Chondrocyte (in vitro differentiated cells): ENCODE measurements at regions not wholly inside any gene's neighbourhood (a gene's known extent, or its start where the extent isn't known, plus 50 kb on each side); places are given as distances from the start of the nearest gene placed in this dataset.

Experiments used
- DNase-seq: peaks from one replicate; pipeline ENCODE4 v3.0.0; 2021; ENCODE audit warnings: mixed read lengths, low spot score
- H3K27ac Mint-ChIP-seq: one replicate; pipeline ENCODE4 v1.8.0; 2021; ENCODE audit warnings: mild to moderate bottlenecking, moderate library complexity, mixed read lengths; ENCODE audit not compliant: unreplicated experiment
- H3K27me3 Mint-ChIP-seq: 2 replicates; pipeline ENCODE4 v1.8.0; 2021; ENCODE audit warnings: low read depth, mixed read lengths
- H3K36me3 Mint-ChIP-seq: 2 replicates; pipeline ENCODE4 v1.8.0; 2021; ENCODE audit warnings: low read depth, mixed read lengths
- H3K4me1 Mint-ChIP-seq: 2 replicates; pipeline ENCODE4 v1.8.0; 2021; ENCODE audit warnings: low read depth, mild to moderate bottlenecking, mixed read lengths
- H3K4me3 Mint-ChIP-seq: one replicate; pipeline ENCODE4 v1.8.0; 2021; ENCODE audit warnings: mild to moderate bottlenecking, moderate library complexity, mixed read lengths; ENCODE audit not compliant: unreplicated experiment
- H3K9me3 Mint-ChIP-seq: 2 replicates; pipeline ENCODE4 v1.8.0; 2021; ENCODE audit warnings: low read depth, mixed read lengths
- TF ChIP-seq, protein P1 (sequence below): fragments of 200-600 bp; sonication (generic); IDR thresholded peaks from 2 replicates; pipeline ENCODE4 v1.5.0; 2021; ENCODE audit warnings: antibody characterized with exemption, mild to moderate bottlenecking, moderate library complexity

DNA sequence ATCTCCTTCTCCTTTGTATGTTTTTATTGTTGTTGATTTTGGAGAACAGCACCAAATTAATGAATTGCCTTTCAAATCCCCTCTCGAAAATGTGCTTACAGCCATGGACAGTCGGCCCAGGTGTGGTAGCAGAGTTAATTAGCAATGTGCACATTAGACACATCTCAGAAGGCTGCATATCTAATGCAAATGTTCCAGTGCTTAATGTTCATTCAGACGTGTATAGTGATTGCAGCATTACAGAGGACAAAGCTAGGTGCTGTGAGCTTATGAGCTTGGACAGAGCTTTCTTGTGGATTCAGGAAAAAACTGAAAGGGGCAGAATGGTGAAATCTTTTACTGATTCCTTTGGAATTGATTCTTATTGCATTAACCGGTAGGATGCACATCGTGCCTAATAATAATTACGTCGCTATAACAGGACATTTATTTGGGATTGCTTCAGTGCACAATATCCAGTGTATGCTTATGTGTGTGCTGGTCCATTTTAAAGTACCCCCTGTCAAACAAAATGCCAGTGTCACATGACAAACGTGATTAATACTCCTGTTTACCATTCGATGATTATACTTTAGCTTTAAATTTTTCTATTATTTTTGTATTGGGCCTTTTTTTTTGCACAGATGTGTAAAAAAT, 552.9 kb upstream of the EPHA5 start:
- Mint-ChIP-seq H3K9me3 (no peaks in the 10 kb centered on the region), H3K27ac (no peak overlapping the region), H3K4me1 (no peaks in the 10 kb centered on the region), H3K4me3 (no peak overlapping the region), H3K27me3 (no peaks in the 10 kb centered on the region), H3K36me3 (no peaks in the 10 kb centered on the region)
- TF ChIP-seq, protein P1, sequence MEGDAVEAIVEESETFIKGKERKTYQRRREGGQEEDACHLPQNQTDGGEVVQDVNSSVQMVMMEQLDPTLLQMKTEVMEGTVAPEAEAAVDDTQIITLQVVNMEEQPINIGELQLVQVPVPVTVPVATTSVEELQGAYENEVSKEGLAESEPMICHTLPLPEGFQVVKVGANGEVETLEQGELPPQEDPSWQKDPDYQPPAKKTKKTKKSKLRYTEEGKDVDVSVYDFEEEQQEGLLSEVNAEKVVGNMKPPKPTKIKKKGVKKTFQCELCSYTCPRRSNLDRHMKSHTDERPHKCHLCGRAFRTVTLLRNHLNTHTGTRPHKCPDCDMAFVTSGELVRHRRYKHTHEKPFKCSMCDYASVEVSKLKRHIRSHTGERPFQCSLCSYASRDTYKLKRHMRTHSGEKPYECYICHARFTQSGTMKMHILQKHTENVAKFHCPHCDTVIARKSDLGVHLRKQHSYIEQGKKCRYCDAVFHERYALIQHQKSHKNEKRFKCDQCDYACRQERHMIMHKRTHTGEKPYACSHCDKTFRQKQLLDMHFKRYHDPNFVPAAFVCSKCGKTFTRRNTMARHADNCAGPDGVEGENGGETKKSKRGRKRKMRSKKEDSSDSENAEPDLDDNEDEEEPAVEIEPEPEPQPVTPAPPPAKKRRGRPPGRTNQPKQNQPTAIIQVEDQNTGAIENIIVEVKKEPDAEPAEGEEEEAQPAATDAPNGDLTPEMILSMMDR, result no peak
- DNase-seq, result no peak

DNA sequence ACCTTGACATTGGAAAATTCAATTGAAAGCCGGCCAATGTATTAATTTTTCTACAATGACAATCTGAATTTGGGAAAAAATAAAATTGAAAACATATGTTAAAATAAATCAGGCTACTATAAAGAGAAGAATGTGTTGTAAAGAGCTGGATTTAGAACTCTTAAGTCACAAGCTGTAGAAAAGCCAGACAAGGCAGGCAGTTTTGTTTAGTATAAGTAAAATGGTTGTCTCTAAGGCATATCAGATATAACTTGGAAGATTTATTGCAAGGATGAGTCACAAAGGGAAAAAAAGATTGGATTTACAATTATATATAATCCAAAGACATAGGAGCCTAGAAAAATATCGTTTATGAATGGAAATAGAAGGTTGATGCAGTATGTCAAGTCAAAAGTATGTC, 549.1 kb upstream of the EPHA5 start:
- TF ChIP-seq, protein P1, result no peak
- Mint-ChIP-seq H3K36me3 (no peaks in the 10 kb centered on the region), H3K9me3 (peaks cover 3% of the 10 kb centered on the region), H3K4me1 (no peaks in the 10 kb centered on the region), H3K27ac (no peak overlapping the region), H3K27me3 (no peaks in the 10 kb centered on the region), H3K4me3 (no peak overlapping the region)
- DNase-seq, result no peak

DNA sequence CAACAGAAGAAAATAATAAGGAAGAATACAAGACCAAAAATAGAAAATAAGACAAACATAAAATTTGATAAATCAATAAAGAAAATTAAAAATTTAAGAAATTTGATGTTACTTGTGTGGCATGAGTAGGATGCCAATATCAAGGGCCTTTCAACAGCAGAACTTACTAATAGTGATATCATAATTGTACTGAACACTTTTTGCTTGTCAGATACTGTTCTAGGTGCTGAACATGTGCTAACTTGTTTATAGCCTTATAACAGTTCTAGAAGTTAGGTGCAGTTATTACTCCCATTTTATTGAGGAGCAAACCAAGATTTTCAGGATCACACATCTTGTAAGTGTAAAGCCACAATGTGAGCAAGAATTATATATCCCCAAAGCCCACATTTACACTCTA, 546.0 kb upstream of the EPHA5 start:
- Mint-ChIP-seq H3K27me3 (no peaks in the 10 kb centered on the region), H3K27ac (no peak overlapping the region), H3K4me1 (no peaks in the 10 kb centered on the region), H3K4me3 (no peak overlapping the region), H3K36me3 (no peaks in the 10 kb centered on the region), H3K9me3 (peaks cover 3% of the 10 kb centered on the region)
- TF ChIP-seq, protein P1, result no peak
- no peak for DNase-seq

DNA sequence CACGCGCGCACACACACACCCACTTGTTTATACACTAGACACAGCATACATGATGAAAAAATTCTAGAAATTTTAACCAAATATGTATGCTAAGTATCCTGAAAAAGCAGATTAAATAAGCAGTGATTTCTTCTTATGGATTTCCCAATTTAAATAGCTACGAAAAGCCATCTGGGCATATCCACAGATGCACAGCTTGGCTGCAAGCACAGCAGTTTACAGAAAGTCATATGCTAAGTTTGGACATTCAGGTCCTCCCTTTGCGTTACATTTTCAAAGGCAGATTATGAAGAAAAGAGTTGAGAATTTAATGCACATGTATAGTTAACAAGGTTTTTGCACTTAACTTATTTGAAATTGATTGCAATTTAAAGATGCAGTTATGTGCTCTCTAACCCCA, 542.2 kb upstream of the EPHA5 start:
- Mint-ChIP-seq H3K27me3 (no peaks in the 10 kb centered on the region), H3K9me3 (peaks cover 19% of the 10 kb centered on the region), H3K27ac (no peak overlapping the region), H3K36me3 (peaks cover 2% of the 10 kb centered on the region), H3K4me1 (no peaks in the 10 kb centered on the region), H3K4me3 (no peak overlapping the region)
- no peak for DNase-seq
- TF ChIP-seq, protein P1, result no peak

DNA sequence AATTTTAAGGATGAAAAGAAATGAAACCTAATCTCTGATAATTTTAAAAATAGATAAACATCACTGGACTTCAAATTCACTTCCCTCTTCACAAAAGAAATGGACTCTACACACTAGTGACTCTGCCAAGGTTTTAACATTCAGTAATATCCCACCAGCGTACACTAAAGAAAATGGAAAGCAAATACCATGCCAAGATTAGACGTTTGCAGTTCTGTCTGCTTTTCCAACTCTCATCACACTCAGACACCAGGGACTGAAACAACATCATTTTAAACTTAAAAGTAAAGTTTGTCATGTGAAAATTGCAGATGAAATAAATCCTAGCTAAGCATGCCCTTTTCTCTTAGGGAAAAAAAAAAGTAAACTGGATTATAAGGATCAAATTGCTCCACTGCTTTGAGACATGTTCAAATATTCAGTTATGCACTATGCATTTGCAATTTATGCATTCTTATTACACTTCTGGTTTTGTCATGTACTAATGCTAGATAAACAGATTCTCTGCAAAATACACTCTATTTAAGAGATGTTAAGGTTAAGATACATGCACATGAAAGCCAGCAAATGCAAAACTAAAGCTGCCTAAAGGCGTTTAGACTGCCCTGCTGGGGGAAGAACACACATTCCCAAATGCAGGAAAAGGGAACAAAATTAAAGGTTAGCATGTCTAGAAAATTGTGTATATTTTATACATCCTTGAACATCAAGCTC, 534.4 kb upstream of the EPHA5 start:
- peaks cover 4% of the 10 kb centered on the region for H3K4me1 Mint-ChIP-seq
- no peak overlapping the region for H3K4me3 Mint-ChIP-seq
- peaks cover 2% of the 10 kb centered on the region for H3K36me3 Mint-ChIP-seq
- no peak overlapping the region for H3K27ac Mint-ChIP-seq
- H3K27me3 Mint-ChIP-seq, result no peaks in the 10 kb centered on the region
- TF ChIP-seq, protein P1, result no peak
- no peak for DNase-seq
- peaks cover 15% of the 10 kb centered on the region for H3K9me3 Mint-ChIP-seq
